ENCODE measurements at regions not wholly inside any gene's neighbourhood (a gene's known extent, or its start where the extent isn't known, plus 50 kb on each side); places are given as distances from the start of the nearest gene placed in this dataset.

DNA sequence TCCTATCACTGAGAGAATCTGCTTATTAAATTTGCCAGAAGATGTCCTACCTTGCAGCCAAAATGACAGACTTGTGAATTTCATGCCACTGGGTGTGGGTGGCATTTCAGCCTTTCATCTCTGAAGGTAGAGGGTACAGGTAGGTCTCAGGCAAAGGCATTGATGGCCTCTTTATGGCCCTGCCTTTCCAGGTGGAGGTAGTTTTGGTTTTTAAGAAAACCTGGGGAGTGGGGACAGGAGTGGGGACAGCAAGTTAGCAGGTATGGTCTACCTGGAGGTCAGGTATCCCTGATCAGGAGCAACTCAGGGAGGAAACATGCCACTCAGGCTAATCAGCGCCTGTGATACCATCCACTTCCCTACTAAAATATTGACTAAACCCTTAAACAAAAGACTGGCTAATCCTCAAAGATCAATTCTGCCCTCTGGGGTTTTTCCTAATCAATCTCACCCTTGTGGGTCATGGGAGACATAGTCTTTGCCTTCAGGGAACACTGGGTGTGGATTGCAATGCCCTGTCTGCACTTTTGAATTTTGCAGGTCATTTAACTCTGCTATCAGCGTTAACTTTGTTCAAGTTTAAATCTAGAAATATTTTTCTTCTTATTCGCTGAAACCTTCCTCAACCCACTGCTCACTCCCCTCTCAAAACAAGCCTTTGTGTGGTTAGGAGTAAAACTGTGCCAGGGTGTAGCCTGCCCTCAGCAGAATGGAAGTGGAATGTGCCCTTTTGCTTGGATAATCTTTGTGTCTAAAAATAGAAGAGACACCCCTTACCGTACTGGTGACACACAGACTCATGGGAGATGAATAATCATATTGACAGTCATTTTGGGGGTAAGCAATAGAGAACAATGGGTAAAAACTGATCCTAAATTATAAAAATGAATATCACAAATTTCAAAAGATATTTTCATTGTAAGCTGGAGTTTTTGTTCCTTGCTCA lies 233.7 kb downstream of the COG6 start:
- peak; percentile 47 for DNase-seq (ENCODE audit: low read depth)
- TF ChIP-seq, protein P1, sequence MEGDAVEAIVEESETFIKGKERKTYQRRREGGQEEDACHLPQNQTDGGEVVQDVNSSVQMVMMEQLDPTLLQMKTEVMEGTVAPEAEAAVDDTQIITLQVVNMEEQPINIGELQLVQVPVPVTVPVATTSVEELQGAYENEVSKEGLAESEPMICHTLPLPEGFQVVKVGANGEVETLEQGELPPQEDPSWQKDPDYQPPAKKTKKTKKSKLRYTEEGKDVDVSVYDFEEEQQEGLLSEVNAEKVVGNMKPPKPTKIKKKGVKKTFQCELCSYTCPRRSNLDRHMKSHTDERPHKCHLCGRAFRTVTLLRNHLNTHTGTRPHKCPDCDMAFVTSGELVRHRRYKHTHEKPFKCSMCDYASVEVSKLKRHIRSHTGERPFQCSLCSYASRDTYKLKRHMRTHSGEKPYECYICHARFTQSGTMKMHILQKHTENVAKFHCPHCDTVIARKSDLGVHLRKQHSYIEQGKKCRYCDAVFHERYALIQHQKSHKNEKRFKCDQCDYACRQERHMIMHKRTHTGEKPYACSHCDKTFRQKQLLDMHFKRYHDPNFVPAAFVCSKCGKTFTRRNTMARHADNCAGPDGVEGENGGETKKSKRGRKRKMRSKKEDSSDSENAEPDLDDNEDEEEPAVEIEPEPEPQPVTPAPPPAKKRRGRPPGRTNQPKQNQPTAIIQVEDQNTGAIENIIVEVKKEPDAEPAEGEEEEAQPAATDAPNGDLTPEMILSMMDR (conservative IDR thresholded peaks at IDR 0.05; ENCODE audit: low read depth, low read length), result no peak
- H3K4me3 ChIP-seq (ENCODE audit: low read depth, low read length), result no peak overlapping the region

GRCh38 chr13:39890537-39890936 lies 235.1 kb downstream of the COG6 start:
- DNase-seq (ENCODE audit: low read depth), result no peak
- TF ChIP-seq, protein P1 (conservative IDR thresholded peaks at IDR 0.05; ENCODE audit: low read depth, low read length), result no peak
- H3K4me3 ChIP-seq (ENCODE audit: low read depth, low read length), result no peak overlapping the region

DNA sequence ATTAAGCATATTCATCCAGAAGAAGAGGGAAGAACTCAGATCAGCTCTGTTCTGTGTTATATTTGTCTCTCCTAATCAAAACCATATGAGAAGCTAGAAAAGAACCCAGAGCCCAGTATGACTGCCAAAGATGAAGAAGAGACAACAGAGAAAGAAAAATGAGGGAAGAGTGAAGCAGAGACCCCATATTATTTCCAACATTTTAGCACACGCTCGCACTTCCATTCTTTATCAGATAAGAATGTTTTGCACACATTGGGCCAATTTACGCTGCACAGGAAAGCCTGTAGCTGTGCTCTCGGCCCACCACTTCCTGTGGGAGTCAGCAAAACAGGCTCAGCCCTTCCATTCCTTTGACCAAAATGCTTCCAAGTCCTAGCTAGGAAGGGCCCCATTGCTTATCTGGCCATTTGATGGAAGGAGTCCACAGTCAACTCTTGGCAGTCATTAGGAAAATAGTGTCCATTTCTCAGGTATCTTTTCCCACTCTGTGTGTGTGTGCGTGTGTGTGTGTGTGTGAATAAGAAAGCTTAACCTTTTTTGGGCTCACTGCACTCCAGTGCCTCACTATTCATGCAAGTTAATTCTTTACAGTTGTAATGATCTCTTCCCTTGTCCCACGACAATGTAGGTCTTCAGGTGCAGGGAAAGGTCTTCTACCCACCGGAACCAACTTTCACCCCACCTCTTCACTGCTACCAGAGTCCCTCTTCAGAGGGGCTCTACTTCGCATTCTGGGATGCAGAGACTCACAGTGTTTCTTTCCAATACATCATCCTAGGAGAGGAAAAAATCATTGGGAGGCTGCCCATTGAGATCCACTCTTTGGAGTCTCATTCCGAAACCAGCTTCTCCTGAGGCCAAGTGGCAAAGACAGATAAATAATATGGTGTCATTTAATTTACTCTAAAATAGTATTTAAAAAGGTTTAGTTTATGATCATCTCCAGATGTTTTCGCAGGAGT lies 237.5 kb downstream of the COG6 start:
- DNase-seq (ENCODE audit: low read depth), result peak; percentile 66
- TF ChIP-seq, protein P1 (conservative IDR thresholded peaks at IDR 0.05; ENCODE audit: low read depth, low read length), result no peak
- H3K4me3 ChIP-seq (ENCODE audit: low read depth, low read length), result no peak overlapping the region

GRCh38 chr13:39893808-39894207 lies 238.3 kb downstream of the COG6 start:
- H3K4me3 ChIP-seq (ENCODE audit: low read depth, low read length), result no peak overlapping the region
- TF ChIP-seq, protein P1 (conservative IDR thresholded peaks at IDR 0.05; ENCODE audit: low read depth, low read length), result no peak
- no peak for DNase-seq (ENCODE audit: low read depth)

GRCh38 chr13:39894586-39894985 lies 239.1 kb downstream of the COG6 start:
- no peak overlapping the region for H3K4me3 ChIP-seq (ENCODE audit: low read depth, low read length)
- DNase-seq (ENCODE audit: low read depth), result no peak

DNA sequence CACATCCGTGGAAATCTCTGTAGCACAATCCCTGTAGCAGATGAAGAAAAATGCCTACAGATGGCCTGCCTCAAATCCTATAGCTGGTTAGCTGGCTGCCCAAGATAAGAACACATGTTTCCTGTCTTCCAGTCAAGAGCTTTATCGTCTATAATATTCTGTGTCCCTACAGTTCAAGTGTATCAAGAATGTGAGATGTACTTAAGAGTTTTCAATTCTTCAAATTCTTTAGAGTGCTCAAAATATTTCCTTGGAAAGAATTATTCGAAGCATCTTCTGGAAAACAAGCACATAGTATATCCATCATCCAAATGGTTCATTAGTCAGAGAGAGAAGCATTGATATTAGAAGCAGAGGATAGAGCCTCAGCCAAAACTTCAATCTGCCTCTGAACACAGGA lies 239.8 kb downstream of the COG6 start:
- peak; percentile 66 for DNase-seq (ENCODE audit: low read depth)
- H3K4me3 ChIP-seq (ENCODE audit: low read depth, low read length), result no peak overlapping the region
- TF ChIP-seq, protein P1 (conservative IDR thresholded peaks at IDR 0.05; ENCODE audit: low read depth, low read length), result no peak

More at GRCh38 chr13:39894586-39894985, 239.1 kb downstream of the COG6 start:
- TF ChIP-seq, protein P1 (conservative IDR thresholded peaks at IDR 0.05; ENCODE audit: low read depth, low read length), result no peak

Measured in choroid plexus epithelial cell (primary cell).